ENCODE measurements at regions not wholly inside any gene's neighbourhood (a gene's known extent, or its start where the extent isn't known, plus 50 kb on each side); places are given as distances from the start of the nearest gene placed in this dataset.

DNA sequence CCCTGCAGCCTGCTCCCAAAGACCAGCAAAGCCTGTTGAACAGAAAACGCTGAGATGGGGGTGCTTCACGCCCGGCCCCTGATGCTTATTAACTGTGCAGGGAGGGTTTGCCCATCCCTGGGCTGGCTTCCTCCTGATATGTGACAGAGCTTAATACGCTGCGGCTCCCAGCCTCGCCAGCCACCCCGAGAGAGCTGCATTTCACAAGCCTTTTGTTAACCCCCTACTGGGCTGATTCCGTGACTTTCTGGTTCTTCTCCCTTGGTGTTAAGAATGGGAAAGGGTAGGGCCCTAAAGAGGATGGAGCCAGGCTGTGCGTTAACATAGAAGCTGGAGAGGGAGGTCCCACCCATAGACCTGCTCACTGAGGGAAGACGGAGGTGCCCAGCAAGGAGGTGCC, 211.8 kb downstream of the ENGASE start:
- DNase-seq (ENCODE audit: low spot score) (no peak), ATAC-seq (no peak)
- TF ChIP-seq ZBTB21 (CRISPR knock-in tag; IDR thresholded peaks at IDR 0.05; ENCODE audit: borderline replicate concordance), result no peak
- H3K27me3 Mint-ChIP-seq (ENCODE audit: low read depth), result no peaks in the 10 kb centered on the region
- H3K27ac Mint-ChIP-seq, result no peak overlapping the region
- 0 out of 2 replicates have a peak, but pooled peaks cover 5% of the 10 kb centered on the region for H3K4me1 Mint-ChIP-seq
- H3K9me3 Mint-ChIP-seq, result no peaks in the 10 kb centered on the region
- CTCF ChIA-PET, result interaction anchor here (1.4 to 1.7 kb wide), 3 partner anchors 18 to 107 kb away, joined by 3 to 5 read pairs (median 3); no protein-coding TSS in a partner anchor
- POLR2A ChIA-PET, result interaction anchor here (0.6 kb wide), 1 partner anchor 365 kb away, joined by 5 read pairs; no protein-coding TSS in a partner anchor
- no peak overlapping the region for H3K4me3 Mint-ChIP-seq
- no peaks in the 10 kb centered on the region for H3K36me3 Mint-ChIP-seq

GRCh38 chr17:79285973-79286372, 211.3 kb downstream of the ENGASE start:
- H3K27ac Mint-ChIP-seq, result no peak overlapping the region
- no peaks in the 10 kb centered on the region for H3K36me3 Mint-ChIP-seq
- DNase-seq (ENCODE audit: low spot score), result no peak
- no peaks in the 10 kb centered on the region for H3K9me3 Mint-ChIP-seq
- CTCF ChIA-PET, result interaction anchor here (1.4 to 1.7 kb wide), 3 partner anchors 19 to 107 kb away, joined by 3 to 5 read pairs (median 3); no protein-coding TSS in a partner anchor
- H3K27me3 Mint-ChIP-seq (ENCODE audit: low read depth), result no peaks in the 10 kb centered on the region
- 0 out of 2 replicates have a peak, but pooled peaks cover 5% of the 10 kb centered on the region for H3K4me1 Mint-ChIP-seq
- H3K4me3 Mint-ChIP-seq, result no peak overlapping the region
- no peak for ATAC-seq
- POLR2A ChIA-PET, result no interaction called here
- TF ChIP-seq MXD4 (CRISPR knock-in tag; IDR thresholded peaks at IDR 0.05; ENCODE audit: borderline replicate concordance) (no peak), IRF1 (CRISPR knock-in tag; IDR thresholded peaks at IDR 0.05) (no peak), GTF2I (CRISPR knock-in tag; conservative IDR thresholded peaks at IDR 0.05) (no peak), CREB1 (CRISPR knock-in tag; IDR thresholded peaks at IDR 0.05) (no peak), STAT6 (CRISPR knock-in tag; conservative IDR thresholded peaks at IDR 0.05; ENCODE audit: low read depth) (no peak), HMGXB4 (CRISPR knock-in tag; IDR thresholded peaks at IDR 0.05) (no peak), SMAD3 (CRISPR knock-in tag; IDR thresholded peaks at IDR 0.05; ENCODE audit: borderline replicate concordance) (no peak), RORB (CRISPR knock-in tag; IDR thresholded peaks at IDR 0.05) (no peak), TCF7 (CRISPR knock-in tag; IDR thresholded peaks at IDR 0.05; ENCODE audit: low read depth) (no peak), IRF2 (CRISPR knock-in tag; IDR thresholded peaks at IDR 0.05; ENCODE audit: borderline replicate concordance, low read depth) (no peak), ZNF423 (CRISPR knock-in tag; IDR thresholded peaks at IDR 0.05) (no peak)
- TF ChIP-seq, protein P1, sequence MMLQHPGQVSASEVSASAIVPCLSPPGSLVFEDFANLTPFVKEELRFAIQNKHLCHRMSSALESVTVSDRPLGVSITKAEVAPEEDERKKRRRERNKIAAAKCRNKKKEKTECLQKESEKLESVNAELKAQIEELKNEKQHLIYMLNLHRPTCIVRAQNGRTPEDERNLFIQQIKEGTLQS (CRISPR knock-in tag; conservative IDR thresholded peaks at IDR 0.05), result no peak
- TF ChIP-seq, protein P2, sequence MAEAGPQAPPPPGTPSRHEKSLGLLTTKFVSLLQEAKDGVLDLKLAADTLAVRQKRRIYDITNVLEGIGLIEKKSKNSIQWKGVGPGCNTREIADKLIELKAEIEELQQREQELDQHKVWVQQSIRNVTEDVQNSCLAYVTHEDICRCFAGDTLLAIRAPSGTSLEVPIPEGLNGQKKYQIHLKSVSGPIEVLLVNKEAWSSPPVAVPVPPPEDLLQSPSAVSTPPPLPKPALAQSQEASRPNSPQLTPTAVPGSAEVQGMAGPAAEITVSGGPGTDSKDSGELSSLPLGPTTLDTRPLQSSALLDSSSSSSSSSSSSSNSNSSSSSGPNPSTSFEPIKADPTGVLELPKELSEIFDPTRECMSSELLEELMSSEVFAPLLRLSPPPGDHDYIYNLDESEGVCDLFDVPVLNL (CRISPR knock-in tag; IDR thresholded peaks at IDR 0.05; ENCODE audit: borderline replicate concordance, low read depth), result no peak
- TF ChIP-seq, protein P3, sequence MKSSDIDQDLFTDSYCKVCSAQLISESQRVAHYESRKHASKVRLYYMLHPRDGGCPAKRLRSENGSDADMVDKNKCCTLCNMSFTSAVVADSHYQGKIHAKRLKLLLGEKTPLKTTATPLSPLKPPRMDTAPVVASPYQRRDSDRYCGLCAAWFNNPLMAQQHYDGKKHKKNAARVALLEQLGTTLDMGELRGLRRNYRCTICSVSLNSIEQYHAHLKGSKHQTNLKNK (CRISPR knock-in tag; IDR thresholded peaks at IDR 0.05), result no peak

- Mint-ChIP-seq H3K4me3 (no peak overlapping the region), H3K27ac (no peak overlapping the region)
- CTCF ChIA-PET, result interaction anchor here (0.7 kb wide), 1 partner anchor 218 kb away, joined by 4 read pairs; no protein-coding TSS in a partner anchor
Measured at GRCh38 chr17:79282294-79282693, 207.7 kb downstream of the ENGASE start.

More at GRCh38 chr17:79282294-79282693, 207.7 kb downstream of the ENGASE start:
- POLR2A ChIA-PET, result no interaction called here
- 0 out of 2 replicates have a peak, but pooled peaks cover 5% of the 10 kb centered on the region for H3K4me1 Mint-ChIP-seq
- H3K36me3 Mint-ChIP-seq, result no peaks in the 10 kb centered on the region
- DNase-seq (ENCODE audit: low spot score), result no peak
- no peaks in the 10 kb centered on the region for H3K9me3 Mint-ChIP-seq
- no peak for ATAC-seq
- no peaks in the 10 kb centered on the region for H3K27me3 Mint-ChIP-seq (ENCODE audit: low read depth)
- TF ChIP-seq ZNF425 (CRISPR knock-in tag; conservative IDR thresholded peaks at IDR 0.05), result no peak
- no peak for TF ChIP-seq ZBTB21 (CRISPR knock-in tag; IDR thresholded peaks at IDR 0.05; ENCODE audit: borderline replicate concordance)
- TF ChIP-seq GTF2I (CRISPR knock-in tag; conservative IDR thresholded peaks at IDR 0.05), result no peak
- TF ChIP-seq, protein P2 (CRISPR knock-in tag; IDR thresholded peaks at IDR 0.05; ENCODE audit: borderline replicate concordance, low read depth), result no peak
- no peak for TF ChIP-seq ZNF671 (CRISPR knock-in tag; IDR thresholded peaks at IDR 0.05)
- TF ChIP-seq EMX1 (CRISPR knock-in tag; IDR thresholded peaks at IDR 0.05), result no peak
- TF ChIP-seq JUN (CRISPR knock-in tag; IDR thresholded peaks at IDR 0.05), result no peak
- TF ChIP-seq SP1 (CRISPR knock-in tag; conservative IDR thresholded peaks at IDR 0.05), result no peak
- TF ChIP-seq ZNF232 (CRISPR knock-in tag; IDR thresholded peaks at IDR 0.05), result no peak
- TF ChIP-seq NR1H2 (CRISPR knock-in tag; IDR thresholded peaks at IDR 0.05), result no peak

All from WTC11 (cell line).